ENCODE measurements at regions not wholly inside any gene's neighbourhood (a gene's known extent, or its start where the extent isn't known, plus 50 kb on each side); places are given as distances from the start of the nearest gene placed in this dataset.

GRCh38 chr16:54482892-54483574, 196.4 kb upstream of the IRX3 start:
- ATAC-seq, result no peak
- WGBS, 2 donors, result 55 to 61% methylated on average over 12 of the region's 12 CpGs
- no peak for DNase-seq
- Histone ChIP-seq H3K9me3 (no peaks in the 10 kb centered on the region), H3K4me3 (no peak overlapping the region), H3K27me3 (no peaks in the 10 kb centered on the region), H3K27ac (no peak overlapping the region), H3K36me3 (no peaks in the 10 kb centered on the region), H3K4me1 (no peaks in the 10 kb centered on the region)
- no peak for TF ChIP-seq CTCF (IDR thresholded peaks at IDR 0.05)
- intact Hi-C loops (cut with DNase I), result no loop called here
- no peak for FAIRE-seq

DNA sequence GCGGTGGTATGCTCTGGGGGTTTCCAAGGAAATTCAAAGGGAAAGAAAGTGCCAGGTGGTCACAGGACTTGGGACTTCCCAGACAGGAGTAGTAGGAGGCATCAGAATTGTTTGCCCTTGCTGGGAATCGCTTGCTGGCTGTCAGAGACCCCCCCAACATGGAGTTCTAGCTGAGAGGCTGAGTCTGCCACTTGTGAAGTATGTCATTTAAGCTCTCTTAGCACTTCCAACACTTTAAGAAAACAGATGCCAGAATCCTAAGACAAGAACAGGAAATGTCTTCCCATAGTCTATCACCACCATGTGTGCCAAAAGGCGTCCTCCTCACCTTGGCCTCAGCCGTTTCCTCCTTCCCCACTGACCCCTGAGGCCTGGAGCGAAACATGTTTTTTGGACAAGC, 193.8 kb upstream of the IRX3 start:
- no peak for TF ChIP-seq CTCF (IDR thresholded peaks at IDR 0.05)
- FAIRE-seq (no peak), DNase-seq (no peak), ATAC-seq (no peak)
- Histone ChIP-seq H3K4me3 (no peak overlapping the region), H3K36me3 (no peaks in the 10 kb centered on the region), H3K4me1 (no peaks in the 10 kb centered on the region), H3K27ac (no peak overlapping the region), H3K27me3 (no peaks in the 10 kb centered on the region), H3K9me3 (no peaks in the 10 kb centered on the region)
- intact Hi-C loops (cut with DNase I), result no loop called here
- WGBS, 2 donors, result 62 to 67% methylated on average over 5 of the region's 5 CpGs

DNA sequence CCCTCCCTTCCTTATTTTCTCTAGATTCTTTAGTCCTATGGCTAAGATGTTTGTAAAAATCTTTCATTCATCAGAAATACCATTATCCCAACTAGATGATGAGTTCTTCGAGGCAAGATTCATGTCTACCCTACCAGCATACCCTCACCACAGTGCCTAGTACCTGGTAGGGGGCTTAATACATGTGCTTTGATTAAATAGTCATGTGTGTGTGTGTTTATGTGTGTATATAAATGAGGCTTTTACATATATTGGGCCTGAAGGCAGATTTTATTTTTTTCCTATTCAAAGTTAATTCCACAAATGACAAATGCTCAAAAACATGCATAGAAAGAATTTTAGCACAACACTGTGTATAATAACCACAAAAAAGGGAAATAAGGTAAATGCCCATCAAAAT, 193.0 kb upstream of the IRX3 start:
- Histone ChIP-seq H3K9me3 (no peaks in the 10 kb centered on the region), H3K36me3 (no peaks in the 10 kb centered on the region), H3K27ac (no peak overlapping the region), H3K4me3 (no peak overlapping the region), H3K4me1 (no peaks in the 10 kb centered on the region), H3K27me3 (no peaks in the 10 kb centered on the region)
- no peak for TF ChIP-seq CTCF (IDR thresholded peaks at IDR 0.05)
- 53 to 71% methylated on average over 1 of the region's 1 CpG for WGBS, 2 donors
- intact Hi-C loops (cut with DNase I), result no loop called here
- DNase-seq (no peak), FAIRE-seq (no peak), ATAC-seq (no peak)

DNA sequence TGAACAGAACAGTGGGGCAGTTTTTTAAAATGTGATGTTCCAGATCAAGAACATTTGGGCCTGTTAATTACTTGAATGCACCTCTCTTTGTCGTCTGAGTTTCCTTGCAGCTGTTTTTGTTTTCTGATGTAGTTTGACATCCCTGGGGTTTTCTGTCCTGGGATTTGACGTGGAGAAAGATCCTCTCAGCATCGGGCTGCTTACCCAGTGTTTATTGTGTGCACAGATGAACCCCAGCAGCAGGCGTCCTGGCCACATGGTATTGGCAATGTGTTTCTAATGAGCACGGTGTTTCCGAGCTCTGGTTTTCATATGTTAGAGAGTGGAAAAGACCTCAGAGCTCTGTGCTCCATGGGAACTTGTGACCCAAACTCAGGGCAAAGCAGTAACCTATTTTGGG, 191.1 kb upstream of the IRX3 start:
- Histone ChIP-seq H3K27ac (no peak overlapping the region), H3K4me1 (no peaks in the 10 kb centered on the region), H3K27me3 (no peaks in the 10 kb centered on the region), H3K36me3 (no peaks in the 10 kb centered on the region), H3K9me3 (no peaks in the 10 kb centered on the region), H3K4me3 (no peak overlapping the region)
- intact Hi-C loops (cut with DNase I), result no loop called here
- WGBS, 2 donors, result 72 to 79% methylated on average over 6 of the region's 6 CpGs
- TF ChIP-seq CTCF (IDR thresholded peaks at IDR 0.05), result no peak
- FAIRE-seq (no peak), DNase-seq (no peak), ATAC-seq (no peak)

DNA sequence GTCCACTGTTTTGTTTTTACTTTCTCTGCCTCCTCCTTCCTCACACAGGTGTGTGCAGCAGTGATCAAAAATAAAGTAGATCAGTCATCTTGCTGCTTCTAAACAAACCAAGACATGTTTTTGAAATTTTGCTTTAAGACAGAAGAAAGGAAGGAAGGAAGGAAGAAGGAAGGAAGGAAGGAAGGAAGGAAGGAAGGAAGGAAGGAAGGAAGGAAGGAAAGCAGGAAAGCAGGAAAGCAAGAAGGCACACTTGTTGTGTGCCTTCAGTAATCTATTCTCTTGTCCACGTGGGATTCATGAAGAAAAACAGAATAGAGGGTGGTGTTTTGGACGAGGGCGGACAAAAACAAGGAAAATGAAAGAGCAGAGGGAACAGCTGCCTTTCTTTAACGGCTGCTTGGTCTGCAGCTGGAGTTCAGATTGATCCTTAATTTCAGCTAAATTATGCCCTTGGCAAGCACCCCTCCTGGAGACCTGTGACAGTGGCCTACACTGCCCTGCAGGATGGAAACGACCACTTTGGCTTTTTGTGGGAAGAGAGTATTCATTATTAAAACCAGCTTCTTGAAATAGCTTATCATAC, 188.5 kb upstream of the IRX3 start:
- Histone ChIP-seq H3K27ac (no peak overlapping the region), H3K9me3 (no peaks in the 10 kb centered on the region), H3K4me1 (no peaks in the 10 kb centered on the region), H3K27me3 (no peaks in the 10 kb centered on the region), H3K36me3 (no peaks in the 10 kb centered on the region), H3K4me3 (no peak overlapping the region)
- TF ChIP-seq CTCF (IDR thresholded peaks at IDR 0.05), result no peak
- no peak for DNase-seq
- no peak for ATAC-seq
- 61 to 65% methylated on average over 5 of the region's 5 CpGs for WGBS, 2 donors
- intact Hi-C loops (cut with DNase I), result no loop called here
- FAIRE-seq, result no peak
